K562 (cell line): ENCODE measurements at regions not wholly inside any gene's neighbourhood (a gene's known extent, or its start where the extent isn't known, plus 50 kb on each side); places are given as distances from the start of the nearest gene placed in this dataset.

Experiments
- ELK3 ChIP-seq: fragments of 450-650 bp; formaldehyde crosslinking; IDR thresholded peaks from 2 replicates; pipeline ENCODE4 v1.4.0; 2020; ENCODE audit warnings: mild to moderate bottlenecking
- PBX2 ChIP-seq, 2 experiments: IDR thresholded peaks in 1 of 2; conservative IDR thresholded peaks in 1 of 2; 2 replicates each; pipeline ENCODE4 v1.6.1; 2016; ENCODE audit warnings: low read depth in 2 of 2, mild to moderate bottlenecking in 1 of 2, missing compliant biosample characterization in 1 of 2, missing genetic modification characterization in 1 of 2, moderate library complexity in 1 of 2
- PHB2 ChIP-seq: fragments of 450-650 bp; IDR thresholded peaks from 2 replicates; pipeline ENCODE4 v1.6.1; 2017; ENCODE audit warnings: low read depth
- PREB ChIP-seq: sonication (generic); formaldehyde crosslinking; IDR thresholded peaks from 2 replicates; pipeline ENCODE4 v1.8.1; 2023; ENCODE audit warnings: mild to moderate bottlenecking, missing genetic modification reagents
- SMAD4 ChIP-seq: fragments of 250-450 bp; sonication (Bioruptor Pico); conservative IDR thresholded peaks from 2 replicates; pipeline ENCODE4 v1.8.0; 2021; ENCODE audit warnings: inconsistent platforms, mild to moderate bottlenecking, moderate library complexity
- UBTF ChIP-seq, 2 experiments: IDR thresholded peaks; 2 replicates each; pipeline ENCODE4 v1.6.1; 2012; ENCODE audit warnings: improper control_type of control experiment in 2 of 2, low read depth in 2 of 2, low read length in 2 of 2, borderline replicate concordance in 1 of 2
- ZBTB17 ChIP-seq: fragments of 450-650 bp; formaldehyde crosslinking; IDR thresholded peaks from 2 replicates; pipeline ENCODE4 v1.4.0; 2020; ENCODE audit warnings: mild to moderate bottlenecking
- ZNF76 ChIP-seq: fragments of 250-450 bp; sonication (Bioruptor Pico); IDR thresholded peaks from 2 replicates; pipeline ENCODE4 v1.4.0; 2020; ENCODE audit warnings: mild to moderate bottlenecking, moderate library complexity, borderline replicate concordance

- TF ChIP-seq PREB (CRISPR knock-in tag) (no peak), SMAD4 (CRISPR knock-in tag) (no peak), PBX2 (CRISPR knock-in tag; IDR thresholded peaks at IDR 0.05; ENCODE audit: low read depth) (no peak), PBX2 (tag; conservative IDR thresholded peaks at IDR 0.05; ENCODE audit: low read depth) (no peak), ZBTB17 (no peak), UBTF (IDR thresholded peaks at IDR 0.05; ENCODE audit: borderline replicate concordance in 1 of 2, low read depth in 2 of 2, low read length in 2 of 2) (no peak), ELK3 (CRISPR knock-in tag) (no peak), PHB2 (no peak), ZNF76 (CRISPR knock-in tag) (no peak)
Measured at GRCh38 chr5:116827078-116827477, 252.5 kb upstream of the SEMA6A start (continued).
